ENCODE measurements at regions not wholly inside any gene's neighbourhood (a gene's known extent, or its start where the extent isn't known, plus 50 kb on each side); places are given as distances from the start of the nearest gene placed in this dataset.

DNA sequence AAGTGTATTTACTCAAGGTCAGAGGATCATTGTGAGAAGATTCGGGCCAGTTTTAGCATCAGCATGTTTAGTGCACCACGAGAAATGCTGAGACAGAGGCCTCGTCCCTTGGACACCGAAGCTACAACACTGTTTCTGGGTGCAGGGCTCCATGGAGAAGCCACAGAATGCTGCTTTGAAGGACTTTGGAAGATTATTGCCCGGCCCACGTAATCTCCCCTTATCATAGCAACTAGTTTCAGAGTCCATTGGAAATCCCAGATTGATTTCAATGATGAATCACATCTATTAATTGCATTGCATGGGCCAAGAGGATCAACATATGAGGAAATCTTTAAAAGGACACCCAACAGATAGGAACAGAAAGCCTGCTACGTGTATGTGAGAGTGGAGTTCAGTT lies 156.0 kb downstream of the MAF start:
- no peak for TF ChIP-seq GATA2 (IDR thresholded peaks at IDR 0.05; ENCODE audit: low read depth, low read length)
- no peak for TF ChIP-seq GATA3 (IDR thresholded peaks at IDR 0.05; ENCODE audit: low read depth, low read length)
